ENCODE measurements at regions not wholly inside any gene's neighbourhood (a gene's known extent, or its start where the extent isn't known, plus 50 kb on each side); places are given as distances from the start of the nearest gene placed in this dataset.

DNA sequence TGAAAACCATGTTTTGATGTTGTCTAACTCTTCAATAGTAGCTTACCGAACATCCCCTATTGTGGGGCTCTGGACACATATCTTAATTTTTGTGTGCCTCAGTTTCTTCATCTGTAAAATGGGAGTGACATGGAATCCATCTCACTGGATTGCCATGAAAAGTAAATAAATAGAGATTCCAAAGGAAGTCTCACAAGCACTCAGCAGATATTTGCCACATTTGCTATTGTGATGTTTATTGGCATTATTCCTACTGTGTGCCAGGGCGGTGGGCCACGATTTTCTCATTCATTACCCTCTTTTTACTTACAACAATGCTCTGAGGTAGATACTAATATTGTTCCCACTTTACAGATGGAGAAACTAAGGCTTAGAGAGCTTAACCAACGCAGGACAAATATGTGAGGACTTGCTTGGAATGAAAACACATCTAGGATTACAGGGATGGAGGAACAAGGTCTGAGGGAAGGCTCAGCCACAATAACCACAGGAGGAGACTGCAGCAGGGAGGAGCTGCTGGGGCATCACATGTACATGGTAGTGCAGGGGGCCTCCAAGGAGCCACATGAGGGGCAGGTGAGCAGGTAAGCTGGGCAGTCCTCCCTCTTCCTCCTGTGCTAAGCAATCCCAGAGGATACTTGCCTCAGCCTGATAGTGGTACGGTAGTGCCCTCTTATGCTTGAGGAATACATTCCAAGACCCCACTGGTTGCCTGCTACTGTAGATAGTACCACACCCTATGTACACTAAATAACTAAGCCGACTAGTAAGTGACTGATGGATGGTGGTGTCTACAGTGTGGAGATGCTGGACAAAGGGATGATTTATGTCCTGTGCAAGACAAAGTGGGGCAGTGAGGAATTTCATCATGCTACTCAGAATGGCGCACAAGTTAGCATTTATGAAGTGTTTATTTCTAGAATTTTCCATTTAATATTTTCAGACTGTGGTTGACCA, 176.9 kb downstream of the FOXA2 start:
- DNase-seq: no peak
- Histone ChIP-seq H3K4me1 (peaks cover 0 to 15% (median 10%) of the 10 kb centered on the region in 4 donors), H3K9me3 (no peaks in the 10 kb centered on the region), H3K4me3 (no peak overlapping the region), H3K27ac (no peak overlapping the region), H3K36me3 (no peaks in the 10 kb centered on the region), H3K27me3 (peaks cover 0 to 10% (median 0%) of the 10 kb centered on the region in 3 donors)
- TF ChIP-seq POLR2AphosphoS5 (IDR thresholded peaks at IDR 0.05): no peak
- no peak for TF ChIP-seq EP300 (IDR thresholded peaks at IDR 0.05)
- TF ChIP-seq, protein P1, sequence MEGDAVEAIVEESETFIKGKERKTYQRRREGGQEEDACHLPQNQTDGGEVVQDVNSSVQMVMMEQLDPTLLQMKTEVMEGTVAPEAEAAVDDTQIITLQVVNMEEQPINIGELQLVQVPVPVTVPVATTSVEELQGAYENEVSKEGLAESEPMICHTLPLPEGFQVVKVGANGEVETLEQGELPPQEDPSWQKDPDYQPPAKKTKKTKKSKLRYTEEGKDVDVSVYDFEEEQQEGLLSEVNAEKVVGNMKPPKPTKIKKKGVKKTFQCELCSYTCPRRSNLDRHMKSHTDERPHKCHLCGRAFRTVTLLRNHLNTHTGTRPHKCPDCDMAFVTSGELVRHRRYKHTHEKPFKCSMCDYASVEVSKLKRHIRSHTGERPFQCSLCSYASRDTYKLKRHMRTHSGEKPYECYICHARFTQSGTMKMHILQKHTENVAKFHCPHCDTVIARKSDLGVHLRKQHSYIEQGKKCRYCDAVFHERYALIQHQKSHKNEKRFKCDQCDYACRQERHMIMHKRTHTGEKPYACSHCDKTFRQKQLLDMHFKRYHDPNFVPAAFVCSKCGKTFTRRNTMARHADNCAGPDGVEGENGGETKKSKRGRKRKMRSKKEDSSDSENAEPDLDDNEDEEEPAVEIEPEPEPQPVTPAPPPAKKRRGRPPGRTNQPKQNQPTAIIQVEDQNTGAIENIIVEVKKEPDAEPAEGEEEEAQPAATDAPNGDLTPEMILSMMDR (IDR thresholded peaks at IDR 0.05): no peak
- TF ChIP-seq POLR2A (IDR thresholded peaks at IDR 0.05): no peak
- intact Hi-C loops (cut with DNase I): no loop called here
- WGBS, 2 donors: 89% methylated on average over 7 of the region's 7 CpGs

DNA sequence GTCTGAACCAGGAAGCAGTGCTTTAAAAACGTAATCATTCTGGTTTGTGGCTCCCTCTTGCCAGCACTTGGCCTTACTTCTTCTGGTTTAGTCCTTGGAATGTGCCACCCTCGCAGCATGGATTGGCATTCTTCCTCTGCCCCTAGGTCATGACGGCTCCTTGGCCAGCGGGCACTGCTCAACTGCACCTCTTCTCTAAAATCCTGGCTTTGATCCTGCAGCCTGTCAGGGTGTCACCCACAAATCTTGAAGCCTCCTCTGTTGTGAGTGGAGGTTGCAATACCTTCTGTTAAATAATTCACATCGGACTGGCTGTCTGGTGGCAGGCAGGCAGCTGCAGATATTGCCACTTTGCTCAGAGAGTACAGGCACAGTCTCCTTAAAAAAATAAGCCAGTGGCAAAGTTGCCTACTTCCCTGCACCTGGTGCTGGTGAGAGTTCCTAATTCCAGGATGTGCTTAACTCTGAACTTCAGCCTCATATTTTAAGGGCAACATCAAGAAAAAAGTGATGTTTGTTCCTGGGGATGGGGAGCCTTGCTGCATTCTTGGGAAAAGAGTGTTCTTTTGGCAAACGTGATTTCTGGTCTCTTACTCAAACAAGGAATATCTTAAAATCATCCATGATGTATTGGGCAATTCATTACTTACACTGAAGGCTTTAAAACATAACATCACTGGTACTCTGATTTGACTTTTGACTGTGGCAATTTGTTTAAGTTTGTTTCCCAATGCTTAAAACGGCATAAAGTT, 179.8 kb downstream of the FOXA2 start:
- no peak overlapping the region for H3K27ac ChIP-seq
- intact Hi-C loops (cut with DNase I): no loop called here
- TF ChIP-seq, protein P1 (IDR thresholded peaks at IDR 0.05): no peak
- no peak for TF ChIP-seq POLR2A (IDR thresholded peaks at IDR 0.05)
- TF ChIP-seq EP300 (IDR thresholded peaks at IDR 0.05): no peak
- no peak for TF ChIP-seq POLR2AphosphoS5 (IDR thresholded peaks at IDR 0.05)
- WGBS, 2 donors: 9 to 51% methylated on average over 7 of the region's 7 CpGs
- no peak for DNase-seq
- H3K4me3 ChIP-seq: peak overlapping the region in 2 of 4 donors; percentile 33 to 42
- peaks cover 0 to 18% (median 0%) of the 10 kb centered on the region in 3 donors for H3K27me3 ChIP-seq
- H3K9me3 ChIP-seq: no peaks in the 10 kb centered on the region
- peaks cover 0 to 15% (median 10%) of the 10 kb centered on the region in 4 donors for H3K4me1 ChIP-seq
- H3K36me3 ChIP-seq: no peaks in the 10 kb centered on the region

DNA sequence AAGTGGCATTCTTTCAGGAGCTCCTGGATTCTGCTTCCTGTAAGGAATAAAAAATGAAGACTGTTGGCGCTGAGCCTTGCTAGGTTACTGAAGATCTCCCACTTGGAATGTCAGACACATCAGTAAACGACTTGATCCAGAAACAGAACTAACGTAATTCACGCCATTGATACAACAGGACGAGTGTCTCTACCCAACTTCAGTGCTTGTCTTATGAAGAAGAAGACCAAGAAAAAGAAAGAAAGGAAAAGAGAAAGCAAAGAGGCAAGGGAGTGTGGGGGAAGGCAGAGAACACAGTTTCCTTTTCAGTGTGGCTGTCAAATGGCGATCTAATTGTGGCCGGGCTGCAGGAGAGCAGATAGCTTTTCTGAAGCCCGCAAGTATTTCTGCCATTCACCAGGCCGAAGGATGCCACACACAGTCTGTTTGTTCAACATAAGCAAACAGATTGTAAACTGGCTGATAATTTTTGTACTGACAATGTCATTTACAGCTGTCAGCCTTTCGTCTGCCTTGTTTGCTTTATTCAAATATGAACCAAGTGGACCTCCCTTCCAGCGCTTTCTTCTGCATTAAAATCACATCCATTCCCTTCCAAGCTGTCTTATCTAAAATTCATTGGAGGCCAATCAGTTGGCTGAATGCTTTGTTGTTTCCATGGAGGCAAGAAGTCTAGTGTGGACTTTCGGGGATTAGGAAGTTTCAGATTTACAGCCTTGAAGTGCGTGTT, 180.6 kb downstream of the FOXA2 start:
- 5 to 21% methylated on average over 13 of the region's 13 CpGs for WGBS, 2 donors
- Histone ChIP-seq H3K27me3 (peaks cover 0 to 18% (median 0%) of the 10 kb centered on the region in 3 donors), H3K4me1 (peaks cover 0 to 15% (median 10%) of the 10 kb centered on the region in 4 donors), H3K4me3 (peak overlapping the region; percentile 8 to 42 (median 27)), H3K9me3 (no peaks in the 10 kb centered on the region), H3K27ac (no peak overlapping the region), H3K36me3 (no peaks in the 10 kb centered on the region)
- intact Hi-C loops (cut with DNase I): no loop called here
- TF ChIP-seq POLR2AphosphoS5 (IDR thresholded peaks at IDR 0.05): no peak
- no peak for TF ChIP-seq POLR2A (IDR thresholded peaks at IDR 0.05)
- TF ChIP-seq, protein P1 (IDR thresholded peaks at IDR 0.05): no peak
- no peak for TF ChIP-seq EP300 (IDR thresholded peaks at IDR 0.05)
- DNase-seq: no peak

DNA sequence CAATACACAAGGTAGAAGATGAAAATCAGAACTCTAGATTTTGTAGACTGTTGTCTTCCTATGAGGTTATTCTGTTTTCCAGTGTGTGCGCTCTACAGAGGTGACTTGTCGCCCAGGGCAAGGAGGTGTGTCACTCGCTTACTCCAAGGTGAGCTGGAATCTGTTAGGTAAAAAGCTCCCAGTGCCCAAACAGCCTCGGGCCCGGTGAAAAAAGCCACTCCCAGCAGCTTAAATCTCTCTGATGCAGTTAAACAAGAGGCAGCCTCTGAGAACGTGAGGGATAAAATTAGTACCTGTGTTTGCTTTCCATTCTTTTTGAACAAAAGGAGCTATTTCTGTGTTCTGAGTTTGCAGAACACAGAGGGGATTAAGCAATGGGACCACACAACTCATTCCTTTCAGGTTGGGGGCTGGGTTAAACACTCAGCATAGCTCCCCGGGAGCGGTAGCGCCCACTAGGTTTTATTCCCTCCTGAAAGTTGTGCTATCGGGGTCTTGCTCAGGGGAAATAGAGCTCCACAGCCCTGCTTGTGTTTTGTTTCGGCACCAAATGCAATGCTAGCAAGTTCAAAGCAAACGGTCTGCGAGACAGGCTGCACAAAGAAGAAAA, 181.2 kb downstream of the FOXA2 start:
- TF ChIP-seq EP300 (IDR thresholded peaks at IDR 0.05) (no peak), POLR2A (IDR thresholded peaks at IDR 0.05) (no peak)
- TF ChIP-seq, protein P1 (IDR thresholded peaks at IDR 0.05): no peak
- no peak overlapping the region for H3K27ac ChIP-seq
- no peak for DNase-seq
- peaks cover 0 to 15% (median 10%) of the 10 kb centered on the region in 4 donors for H3K4me1 ChIP-seq
- peaks cover 0 to 18% (median 0%) of the 10 kb centered on the region in 3 donors for H3K27me3 ChIP-seq
- intact Hi-C loops (cut with DNase I): no loop called here
- no peaks in the 10 kb centered on the region for H3K9me3 ChIP-seq
- H3K4me3 ChIP-seq: peak overlapping the region; percentile 8 to 42 (median 27)
- no peaks in the 10 kb centered on the region for H3K36me3 ChIP-seq
- WGBS, 2 donors: 9 to 32% methylated on average over 13 of the region's 13 CpGs

All from sigmoid colon (tissue), 6 donors.